ENCODE measurements at regions not wholly inside any gene's neighbourhood (a gene's known extent, or its start where the extent isn't known, plus 50 kb on each side); places are given as distances from the start of the nearest gene placed in this dataset.

DNA sequence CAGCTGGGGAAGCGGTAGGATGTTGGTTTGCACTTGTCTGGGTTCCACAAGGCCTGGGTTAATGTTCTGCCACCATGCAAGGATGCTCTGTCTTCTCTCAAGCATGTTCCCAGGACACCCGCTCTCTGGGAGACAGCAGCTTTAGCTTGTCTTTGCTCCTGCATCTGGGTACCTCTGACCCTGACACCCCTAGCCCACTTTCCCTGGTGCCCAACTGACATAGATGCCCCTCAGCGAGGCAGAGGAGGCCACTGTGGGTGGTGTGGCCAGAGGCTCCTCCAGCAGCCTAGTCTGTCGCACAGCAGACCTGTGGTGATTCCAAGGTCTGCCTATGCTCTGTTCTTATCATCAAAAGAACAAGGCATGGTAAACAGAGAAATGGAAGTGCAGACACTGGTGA is 83.6 kb upstream of the ALDH1L1 start:
- DNase-seq (no peak), ATAC-seq (ENCODE audit: low FRiP score) (no peak)
- intact Hi-C loops (cut with DNase I): loop anchor here in 1 of 2 donors (10.0 kb wide), 1 partner anchor 211 kb away; the partner anchor contains the start of gene ZXDC
- no peak overlapping the region for H3K27ac ChIP-seq (ENCODE audit: low read depth in 1 of 2, low read length in 2 of 2)
- no peaks in the 10 kb centered on the region for H3K4me1 ChIP-seq (ENCODE audit: control insufficient read depth in 1 of 2, insufficient read depth in 2 of 2, low read length in 2 of 2)
- H3K27me3 ChIP-seq (ENCODE audit: control insufficient read depth in 1 of 2, insufficient read depth in 2 of 2, low read length in 1 of 2): no peaks in the 10 kb centered on the region
- no peak overlapping the region for H3K4me3 ChIP-seq (ENCODE audit: low read length in 2 of 2)
- H3K36me3 ChIP-seq (ENCODE audit: control insufficient read depth in 1 of 2, insufficient read depth in 2 of 2, low read length in 1 of 2): no peaks in the 10 kb centered on the region
- 97 to 100% methylated on average over 4 of the region's 4 CpGs for WGBS, 2 donors
- H3K9me3 ChIP-seq (ENCODE audit: control insufficient read depth, low read length): no peaks in the 10 kb centered on the region

DNA sequence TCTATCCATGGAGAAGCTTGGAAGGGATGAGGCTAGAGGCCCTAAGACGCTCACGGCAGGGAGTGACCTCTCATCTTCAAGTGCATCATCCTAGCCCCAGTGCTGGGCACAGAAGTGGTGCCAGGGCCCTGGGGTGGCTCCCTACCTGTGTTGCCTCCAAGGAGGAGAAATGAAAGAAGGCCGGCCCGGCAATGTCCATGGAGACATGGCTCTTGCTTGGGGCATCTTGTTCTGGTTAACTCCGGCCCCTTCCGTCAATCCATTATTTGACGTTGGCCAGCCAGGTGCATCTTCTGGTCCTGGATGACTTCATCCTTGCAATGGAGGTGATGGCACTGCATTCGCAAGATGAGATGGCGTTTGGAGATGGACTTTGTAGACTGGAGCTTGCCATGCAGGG is 83.2 kb upstream of the ALDH1L1 start:
- Histone ChIP-seq H3K27ac (ENCODE audit: low read depth in 1 of 2, low read length in 2 of 2) (no peak overlapping the region), H3K4me3 (ENCODE audit: low read length in 2 of 2) (no peak overlapping the region), H3K27me3 (ENCODE audit: control insufficient read depth in 1 of 2, insufficient read depth in 2 of 2, low read length in 1 of 2) (no peaks in the 10 kb centered on the region), H3K9me3 (ENCODE audit: control insufficient read depth, low read length) (no peaks in the 10 kb centered on the region), H3K4me1 (ENCODE audit: control insufficient read depth in 1 of 2, insufficient read depth in 2 of 2, low read length in 2 of 2) (no peaks in the 10 kb centered on the region), H3K36me3 (ENCODE audit: control insufficient read depth in 1 of 2, insufficient read depth in 2 of 2, low read length in 1 of 2) (no peaks in the 10 kb centered on the region)
- no peak for ATAC-seq (ENCODE audit: low FRiP score)
- 97 to 99% methylated on average over 9 of the region's 9 CpGs for WGBS, 2 donors
- no peak for DNase-seq
- intact Hi-C loops (cut with DNase I): loop anchor here in 1 of 2 donors (10.0 kb wide), 1 partner anchor 211 kb away; the partner anchor contains the start of gene ZXDC

DNA sequence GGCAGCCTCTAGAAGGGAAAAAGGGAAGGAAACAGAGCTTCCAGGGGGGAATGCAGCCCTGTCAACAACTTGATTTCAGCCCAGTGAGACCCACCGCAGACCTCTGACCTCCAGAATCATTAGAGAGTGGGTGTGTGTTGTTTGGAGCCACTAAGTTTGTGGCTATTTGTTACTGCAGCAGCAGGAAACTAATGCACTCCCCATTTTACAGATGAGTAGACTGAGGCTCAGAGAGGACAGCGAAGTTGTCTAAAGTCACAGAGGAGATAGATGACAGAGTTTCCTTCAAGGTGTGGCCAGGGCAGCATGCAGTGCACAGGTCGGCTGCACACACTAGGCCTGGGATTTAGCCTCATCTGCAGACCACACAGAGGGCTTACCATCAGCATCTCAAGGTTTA is 81.8 kb upstream of the ALDH1L1 start:
- no peak for DNase-seq
- intact Hi-C loops (cut with DNase I): loop anchor here in 1 of 2 donors (10.0 kb wide), 1 partner anchor 213 kb away; the partner anchor contains the start of gene ZXDC
- Histone ChIP-seq H3K9me3 (ENCODE audit: control insufficient read depth, low read length) (no peaks in the 10 kb centered on the region), H3K36me3 (ENCODE audit: control insufficient read depth in 1 of 2, insufficient read depth in 2 of 2, low read length in 1 of 2) (no peaks in the 10 kb centered on the region), H3K27me3 (ENCODE audit: control insufficient read depth in 1 of 2, insufficient read depth in 2 of 2, low read length in 1 of 2) (no peaks in the 10 kb centered on the region), H3K4me1 (ENCODE audit: control insufficient read depth in 1 of 2, insufficient read depth in 2 of 2, low read length in 2 of 2) (no peaks in the 10 kb centered on the region), H3K27ac (ENCODE audit: low read depth in 1 of 2, low read length in 2 of 2) (no peak overlapping the region), H3K4me3 (ENCODE audit: low read length in 2 of 2) (no peak overlapping the region)
- 98 to 100% methylated on average over 3 of the region's 3 CpGs for WGBS, 2 donors
- no peak for ATAC-seq (ENCODE audit: low FRiP score)

DNA sequence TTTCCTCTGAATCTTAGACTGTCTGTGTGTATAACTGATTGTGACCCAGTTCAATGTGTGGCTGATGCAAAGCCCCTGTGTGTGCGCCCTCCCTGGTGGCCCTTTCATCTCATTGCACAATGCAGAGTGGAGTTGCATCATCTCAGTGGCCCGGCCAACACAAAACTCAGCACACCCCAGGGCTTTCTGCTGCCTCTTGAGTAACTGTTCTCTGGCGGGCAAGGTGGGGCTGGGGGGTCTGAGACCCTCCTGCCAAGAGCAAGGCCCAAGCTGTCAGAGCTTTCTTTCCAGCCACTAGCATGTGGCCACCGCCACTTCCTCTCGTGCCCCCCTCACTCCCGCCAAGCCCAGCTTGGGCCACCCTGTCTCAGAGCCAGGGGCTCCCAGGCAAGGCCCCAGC is 80.7 kb upstream of the ALDH1L1 start:
- WGBS, 2 donors: 74 to 78% methylated on average over 6 of the region's 6 CpGs
- no peaks in the 10 kb centered on the region for H3K27me3 ChIP-seq (ENCODE audit: control insufficient read depth in 1 of 2, insufficient read depth in 2 of 2, low read length in 1 of 2)
- intact Hi-C loops (cut with DNase I): loop anchor here (2.0 to 10.0 kb wide), 2 partner anchors 52 to 214 kb away; partner anchors contain the start of gene ZXDC (in 1 of the 2)
- H3K27ac ChIP-seq (ENCODE audit: low read depth in 1 of 2, low read length in 2 of 2): no peak overlapping the region
- H3K4me1 ChIP-seq (ENCODE audit: control insufficient read depth in 1 of 2, insufficient read depth in 2 of 2, low read length in 2 of 2): no peaks in the 10 kb centered on the region
- DNase-seq: peak; percentile 78 to 84
- peak; percentile 83 for ATAC-seq (ENCODE audit: low FRiP score)
- no peaks in the 10 kb centered on the region for H3K9me3 ChIP-seq (ENCODE audit: control insufficient read depth, low read length)
- H3K36me3 ChIP-seq (ENCODE audit: control insufficient read depth in 1 of 2, insufficient read depth in 2 of 2, low read length in 1 of 2): no peaks in the 10 kb centered on the region
- no peak overlapping the region for H3K4me3 ChIP-seq (ENCODE audit: low read length in 2 of 2)

DNA sequence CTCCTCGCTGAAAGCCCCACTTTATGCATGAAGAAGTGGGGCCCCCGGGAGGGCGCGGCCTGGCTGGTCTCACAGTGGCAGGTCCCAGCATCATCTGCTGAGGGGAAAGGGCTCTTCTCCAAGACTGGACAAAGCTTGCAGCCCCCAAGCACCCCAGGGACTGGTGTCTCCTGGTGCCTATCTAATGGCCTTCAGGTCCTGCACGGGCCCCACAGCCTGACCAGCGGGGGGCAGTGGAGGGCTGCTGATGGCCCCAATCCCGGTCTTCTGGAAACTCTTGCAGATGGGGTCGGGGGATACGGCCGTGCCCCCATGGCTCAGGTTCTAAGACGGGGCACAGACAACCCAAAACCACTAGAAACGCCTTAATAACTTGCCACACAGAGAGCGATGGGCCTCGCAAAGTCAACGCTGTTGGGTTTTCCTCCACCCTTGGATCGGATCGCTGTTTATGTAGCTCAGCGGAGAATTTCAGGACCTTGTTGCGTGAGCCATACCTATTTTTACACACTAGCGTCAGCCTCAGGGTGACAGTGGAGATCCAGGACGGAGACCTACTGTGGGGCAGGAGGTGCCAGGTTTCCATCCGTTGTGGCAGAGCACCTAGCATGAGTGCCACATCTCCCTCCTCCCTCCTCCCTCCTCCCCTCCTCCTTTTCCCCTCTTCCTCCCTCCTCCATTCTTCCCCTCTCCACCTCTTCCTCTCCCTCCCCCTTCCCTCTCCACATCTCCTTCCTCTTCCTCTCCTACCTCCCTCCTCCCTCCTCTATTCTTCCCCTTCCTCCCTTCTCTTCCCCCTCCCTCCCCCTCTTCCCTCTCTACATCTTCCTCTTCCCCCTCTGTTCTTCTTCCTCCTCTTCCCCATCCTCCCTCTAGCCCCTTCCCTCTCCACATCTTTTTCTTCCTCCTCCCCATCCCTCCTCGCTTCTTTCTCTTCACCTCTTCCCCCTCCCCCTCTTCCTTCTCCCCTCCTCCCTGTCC is 79.3 kb upstream of the ALDH1L1 start:
- ATAC-seq (ENCODE audit: low FRiP score) (peak; percentile 85), DNase-seq (peak; percentile 76 to 87)
- intact Hi-C loops (cut with DNase I): loop anchor here (1.0 to 10.0 kb wide), 5 partner anchors 51 to 215 kb away; partner anchors contain the start of gene ZXDC (in 1 of the 2)
- Histone ChIP-seq H3K4me3 (ENCODE audit: low read length in 2 of 2) (no peak overlapping the region), H3K4me1 (ENCODE audit: control insufficient read depth in 1 of 2, insufficient read depth in 2 of 2, low read length in 2 of 2) (no peaks in the 10 kb centered on the region), H3K9me3 (ENCODE audit: control insufficient read depth, low read length) (no peaks in the 10 kb centered on the region), H3K27me3 (ENCODE audit: control insufficient read depth in 1 of 2, insufficient read depth in 2 of 2, low read length in 1 of 2) (no peaks in the 10 kb centered on the region), H3K27ac (ENCODE audit: low read depth in 1 of 2, low read length in 2 of 2) (peak overlapping the region in 1 of 2 donors; percentile 59), H3K36me3 (ENCODE audit: control insufficient read depth in 1 of 2, insufficient read depth in 2 of 2, low read length in 1 of 2) (no peaks in the 10 kb centered on the region)
- WGBS, 2 donors: 17 to 24% methylated on average over 23 of the region's 23 CpGs

DNA sequence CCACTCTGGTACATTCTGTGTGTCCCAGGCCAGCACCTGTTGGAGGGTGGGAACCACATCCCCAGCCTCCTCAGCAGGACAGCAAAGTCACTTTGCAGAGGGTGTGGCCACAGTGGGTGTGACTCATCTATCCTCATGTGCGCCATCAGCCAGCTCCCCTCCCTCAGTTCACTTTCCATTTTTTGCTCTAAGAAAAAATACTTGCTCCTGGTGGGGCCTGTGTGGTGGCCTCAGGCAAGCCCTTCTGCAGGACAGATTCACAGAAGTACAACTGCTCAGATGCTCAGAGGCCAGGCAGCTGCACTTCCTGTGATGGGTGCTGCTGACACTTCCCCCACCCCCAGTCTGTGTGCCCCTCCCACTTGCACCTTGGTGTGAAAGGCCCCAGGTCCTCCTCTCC is 78.3 kb upstream of the ALDH1L1 start:
- DNase-seq (no peak), ATAC-seq (ENCODE audit: low FRiP score) (no peak)
- no peaks in the 10 kb centered on the region for H3K9me3 ChIP-seq (ENCODE audit: control insufficient read depth, low read length)
- no peak overlapping the region for H3K4me3 ChIP-seq (ENCODE audit: low read length in 2 of 2)
- H3K27ac ChIP-seq (ENCODE audit: low read depth in 1 of 2, low read length in 2 of 2): no peak overlapping the region
- WGBS, 2 donors: 75 to 95% methylated on average over 1 of the region's 1 CpG
- intact Hi-C loops (cut with DNase I): loop anchor here in 1 of 2 donors (1.0 to 5.0 kb wide), 3 partner anchors 126 to 214 kb away; no protein-coding TSS in a partner anchor
- H3K36me3 ChIP-seq (ENCODE audit: control insufficient read depth in 1 of 2, insufficient read depth in 2 of 2, low read length in 1 of 2): no peaks in the 10 kb centered on the region
- H3K4me1 ChIP-seq (ENCODE audit: control insufficient read depth in 1 of 2, insufficient read depth in 2 of 2, low read length in 2 of 2): no peaks in the 10 kb centered on the region
- H3K27me3 ChIP-seq (ENCODE audit: control insufficient read depth in 1 of 2, insufficient read depth in 2 of 2, low read length in 1 of 2): no peaks in the 10 kb centered on the region

DNA sequence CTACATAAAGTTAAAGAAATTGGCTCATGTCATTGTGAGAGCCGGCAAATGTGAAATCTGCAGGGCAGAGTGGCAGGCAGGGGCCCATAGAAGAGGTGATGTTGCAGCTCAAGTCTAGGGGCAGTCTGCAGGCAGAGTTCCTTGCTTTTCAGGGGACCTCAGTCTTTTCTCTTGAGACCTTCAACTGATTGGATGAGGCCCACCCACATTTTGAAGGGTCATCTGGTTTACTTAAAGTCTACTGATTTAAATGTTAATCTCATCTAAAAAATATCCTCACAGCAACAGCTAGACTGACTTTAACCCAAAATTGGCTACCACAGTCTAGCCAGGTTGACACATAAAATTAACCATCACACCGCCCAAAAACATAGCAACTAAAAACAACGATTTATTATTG is 77.6 kb upstream of the ALDH1L1 start:
- 92 to 95% methylated on average over 3 of the region's 3 CpGs for WGBS, 2 donors
- DNase-seq (no peak), ATAC-seq (ENCODE audit: low FRiP score) (no peak)
- no peaks in the 10 kb centered on the region for H3K9me3 ChIP-seq (ENCODE audit: control insufficient read depth, low read length)
- H3K4me3 ChIP-seq (ENCODE audit: low read length in 2 of 2): no peak overlapping the region
- H3K36me3 ChIP-seq (ENCODE audit: control insufficient read depth in 1 of 2, insufficient read depth in 2 of 2, low read length in 1 of 2): no peaks in the 10 kb centered on the region
- intact Hi-C loops (cut with DNase I): loop anchor here in 1 of 2 donors (5.0 kb wide), 2 partner anchors 126 to 214 kb away; no protein-coding TSS in a partner anchor
- H3K27me3 ChIP-seq (ENCODE audit: control insufficient read depth in 1 of 2, insufficient read depth in 2 of 2, low read length in 1 of 2): no peaks in the 10 kb centered on the region
- H3K27ac ChIP-seq (ENCODE audit: low read depth in 1 of 2, low read length in 2 of 2): no peak overlapping the region
- no peaks in the 10 kb centered on the region for H3K4me1 ChIP-seq (ENCODE audit: control insufficient read depth in 1 of 2, insufficient read depth in 2 of 2, low read length in 2 of 2)

DNA sequence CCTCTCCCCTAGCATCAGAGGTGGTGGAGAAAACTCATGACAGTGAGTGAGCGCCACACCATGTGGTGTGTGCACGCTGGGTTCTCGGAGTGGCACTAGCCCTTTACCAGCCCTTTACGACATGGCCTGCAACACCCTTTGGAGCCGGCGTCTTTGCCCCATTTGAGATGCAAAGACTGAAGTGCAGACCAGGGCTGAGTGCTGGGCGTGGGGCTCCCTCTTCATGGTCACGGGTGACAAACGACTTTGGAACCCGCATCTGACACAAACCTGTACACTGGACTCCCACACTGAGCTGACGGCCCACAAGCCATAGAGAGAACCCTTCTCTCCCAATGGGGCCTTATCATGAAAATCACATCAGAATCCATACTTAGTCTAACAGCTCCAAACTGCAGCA is 76.8 kb upstream of the ALDH1L1 start:
- intact Hi-C loops (cut with DNase I): loop anchor here in 1 of 2 donors (5.0 kb wide), 2 partner anchors 125 to 215 kb away; no protein-coding TSS in a partner anchor
- no peaks in the 10 kb centered on the region for H3K27me3 ChIP-seq (ENCODE audit: control insufficient read depth in 1 of 2, insufficient read depth in 2 of 2, low read length in 1 of 2)
- ATAC-seq (ENCODE audit: low FRiP score) (no peak), DNase-seq (no peak)
- no peak overlapping the region for H3K4me3 ChIP-seq (ENCODE audit: low read length in 2 of 2)
- no peak overlapping the region for H3K27ac ChIP-seq (ENCODE audit: low read depth in 1 of 2, low read length in 2 of 2)
- H3K36me3 ChIP-seq (ENCODE audit: control insufficient read depth in 1 of 2, insufficient read depth in 2 of 2, low read length in 1 of 2): no peaks in the 10 kb centered on the region
- WGBS, 2 donors: 93 to 95% methylated on average over 11 of the region's 11 CpGs
- H3K4me1 ChIP-seq (ENCODE audit: control insufficient read depth in 1 of 2, insufficient read depth in 2 of 2, low read length in 2 of 2): no peaks in the 10 kb centered on the region
- no peaks in the 10 kb centered on the region for H3K9me3 ChIP-seq (ENCODE audit: control insufficient read depth, low read length)

All from aorta (tissue), 5 donors.